K562 (cell line): ENCODE measurements at regions not wholly inside any gene's neighbourhood (a gene's known extent, or its start where the extent isn't known, plus 50 kb on each side); places are given as distances from the start of the nearest gene placed in this dataset.

Experiments
- ATAC-seq: fragments of 200-7000 bp; cut with Tn5 transposase; 3 replicates; pipeline ENCODE4 v1.9.1; 2020; ENCODE audit warnings: moderate library complexity
- BruUV-seq: library from RNA; stranded (reverse); fragments of 400-500 nt; replicated peaks from 2 replicates; lab custom pipeline; 2021; lab: Mats Ljungman, UMichigan
- CTCF ChIA-PET: fragments of 300-600 bp; formaldehyde crosslinking; extraction: SDS; loops from one replicate; lab custom pipeline; 2021; ENCODE audit warnings: low intra/inter-chr PET ratio; lab: Yijun Ruan, JAX
- POLR2A ChIA-PET: fragments of 300-600, 350-650 bp; sonication (Branson Sonifier 250); formaldehyde crosslinking; extraction: SDS; loops from one replicate; lab custom pipeline; 2021; ENCODE audit warnings: antibody characterized with exemption, inconsistent platforms; lab: Yijun Ruan, JAX
- DNase-seq, 4 experiments: peaks; one replicate each; pipeline versions ENCODE4 v3.0.0 to v3.0.0-alpha.2; 2011 to 2018; ENCODE audit warnings: low spot score in 3 of 4, mixed read lengths in 3 of 4; ENCODE audit errors: extremely low read depth in 1 of 4
- FAIRE-seq: peaks from 2 replicates; lab custom pipeline; 2011; peaks lifted over from hg19 to GRCh38; lab: Jason Lieb, UNC
- H2AFZ ChIP-seq: 2 replicates; pipeline ENCODE4 v1.6.0; 2011; ENCODE audit warnings: low read depth, low read length, control low read depth, inconsistent platforms
- H3K27ac ChIP-seq: fragments of 200-600 bp; 3 replicates; pipeline ENCODE4 v1.8.0; 2011; ENCODE audit warnings: low read depth, mild to moderate bottlenecking, control low read depth, inconsistent platforms, low read length, moderate library complexity, mixed read lengths; ENCODE audit errors: extremely low read depth
- H3K27me3 ChIP-seq, 2 experiments: fragments of 300-600 bp in 1 of 2; 2 replicates in 1 of 2; 3 replicates in 1 of 2; pipeline versions ENCODE4 v1.6.0 to v1.8.0; 2011; ENCODE audit warnings: inconsistent platforms in 2 of 2, low read length in 2 of 2, mild to moderate bottlenecking in 1 of 2, mixed read lengths in 1 of 2, moderate library complexity in 1 of 2; ENCODE audit not compliant: control insufficient read depth in 2 of 2, insufficient read depth in 2 of 2
- H3K36me3 ChIP-seq: fragments of 300-600 bp; 3 replicates; pipeline ENCODE4 v1.8.0; 2011; ENCODE audit warnings: mild to moderate bottlenecking, low read length, inconsistent platforms; ENCODE audit not compliant: control insufficient read depth, insufficient read depth
- H3K4me1 ChIP-seq, 2 experiments: fragments of 200-600 bp in 1 of 2; replicated peaks in 1 of 2; 2 replicates in 1 of 2; 3 replicates in 1 of 2; pipeline versions ENCODE4 v1.5.1 to v1.8.0; 2011; ENCODE audit warnings: inconsistent platforms in 2 of 2, low read length in 2 of 2, mild to moderate bottlenecking in 1 of 2, mixed read lengths in 1 of 2, moderate library complexity in 1 of 2; ENCODE audit not compliant: control insufficient read depth in 2 of 2, insufficient read depth in 2 of 2
- H3K4me2 ChIP-seq: 2 replicates; pipeline ENCODE4 v1.6.1; 2011; ENCODE audit warnings: low read length, control low read depth, inconsistent platforms, mixed read lengths; ENCODE audit not compliant: insufficient read depth
- H3K4me3 ChIP-seq: fragments of 200-600 bp; sonication (generic), shearing (Covaris generic); 2 replicates; pipeline ENCODE4 v1.5.1; 2016; ENCODE audit warnings: control low read depth, inconsistent platforms
- H3K79me2 ChIP-seq: fragments of 200-600 bp; 3 replicates; pipeline ENCODE4 v1.8.0; 2011; ENCODE audit warnings: low read length, inconsistent platforms; ENCODE audit not compliant: control insufficient read depth, insufficient read depth
- H3K9ac ChIP-seq, 2 experiments: 2 replicates each; pipeline versions ENCODE4 v1.6.0 to v1.6.1; 2011; ENCODE audit warnings: low read depth in 2 of 2, low read length in 2 of 2, control low read depth in 1 of 2, inconsistent platforms in 1 of 2, mild to moderate bottlenecking in 1 of 2, mixed read lengths in 1 of 2; ENCODE audit not compliant: insufficient read depth in 1 of 2
- H3K9me1 ChIP-seq: one replicate; pipeline ENCODE4 v1.6.0; 2011; ENCODE audit warnings: inconsistent platforms, mild to moderate bottlenecking, low read length, moderate library complexity; ENCODE audit not compliant: control insufficient read depth, insufficient read depth
- H3K9me3 ChIP-seq: replicated peaks from 2 replicates; pipeline ENCODE4 v1.5.1; 2011; ENCODE audit warnings: low read depth, low read length, inconsistent platforms; ENCODE audit not compliant: control insufficient read depth, insufficient read depth
- H4K20me1 ChIP-seq: replicated peaks from 2 replicates; pipeline ENCODE4 v1.6.1; 2011; ENCODE audit warnings: low read length, inconsistent platforms, mixed read lengths; ENCODE audit not compliant: control insufficient read depth, insufficient read depth
- BCL6 ChIP-seq: fragments of 250-450 bp; sonication (Bioruptor Pico); IDR thresholded peaks from 2 replicates; pipeline ENCODE4 v1.4.0; 2020
- BMI1 ChIP-seq: fragments of 150-350 bp; IDR thresholded peaks from 2 replicates; pipeline ENCODE4 v1.6.1; 2014; ENCODE audit warnings: low read length
- CHAMP1 ChIP-seq: fragments of 450-650 bp; IDR thresholded peaks from 2 replicates; pipeline ENCODE4 v1.6.1; 2016; ENCODE audit warnings: mild to moderate bottlenecking
- CHCHD3 ChIP-seq: fragments of 250-450 bp; sonication (Bioruptor Pico); IDR thresholded peaks from 2 replicates; pipeline ENCODE4 v2.1.2; 2022; ENCODE audit warnings: mild to moderate bottlenecking
- ELK1 ChIP-seq: sonication (generic); formaldehyde crosslinking; IDR thresholded peaks from 2 replicates; pipeline ENCODE4 v1.8.1; 2022; ENCODE audit warnings: missing genetic modification reagents
- FOSL1 ChIP-seq: fragments of 200-800 bp; sonication (Bioruptor generic); conservative IDR thresholded peaks from 2 replicates; pipeline ENCODE4 v1.6.1; 2016; ENCODE audit warnings: missing genetic modification characterization, missing compliant biosample characterization
- GTF2B ChIP-seq: IDR thresholded peaks from 2 replicates; pipeline ENCODE4 v1.6.1; 2011; ENCODE audit not compliant: insufficient read length; ENCODE audit errors: extremely low read depth
- HBP1 ChIP-seq: fragments of 450-650 bp; formaldehyde crosslinking; IDR thresholded peaks from 2 replicates; pipeline ENCODE4 v1.4.0; 2022; ENCODE audit warnings: missing genetic modification characterization
- MTA1 ChIP-seq: fragments of 450-650 bp; IDR thresholded peaks from 2 replicates; pipeline ENCODE4 v1.6.1; 2017; ENCODE audit warnings: borderline replicate concordance
- OTX1 ChIP-seq: fragments of 450-650 bp; formaldehyde crosslinking; IDR thresholded peaks from 2 replicates; pipeline ENCODE4 v1.4.0; 2022; ENCODE audit warnings: mild to moderate bottlenecking
- PKNOX1 ChIP-seq: fragments of 450-650 bp; IDR thresholded peaks from 2 replicates; pipeline ENCODE4 v1.6.1; 2016
- RBM22 ChIP-seq: fragments of 200-400 bp; formaldehyde crosslinking; IDR thresholded peaks from 2 replicates; pipeline ENCODE4 v1.6.1; 2018; ENCODE audit warnings: low read length, low read depth; ENCODE audit not compliant: poor library complexity, severe bottlenecking
- RUNX1 ChIP-seq: sonication (generic); IDR thresholded peaks from 2 replicates; pipeline ENCODE4 v1.6.1; 2016; ENCODE audit warnings: antibody characterized with exemption, low read depth
- TCF7L2 ChIP-seq: fragments of 150-350 bp; IDR thresholded peaks from 2 replicates; pipeline ENCODE4 v1.6.1; 2016; ENCODE audit warnings: low read depth, mild to moderate bottlenecking, low read length, moderate library complexity
- U2AF2 ChIP-seq: fragments of 200-400 bp; formaldehyde crosslinking; optimal IDR thresholded peaks from 2 replicates; pipeline ENCODE3; 2017; ENCODE audit warnings: low read depth, mild to moderate bottlenecking, low read length
- ZNF197 ChIP-seq: fragments of 200-800 bp; sonication (Bioruptor generic); IDR thresholded peaks from 2 replicates; pipeline ENCODE4 v1.6.1; 2016; ENCODE audit warnings: low read depth, missing genetic modification characterization, missing compliant biosample characterization
- WGBS: fragments of 100-300 bp; shearing (Covaris generic); methylation state at CpG from one replicate; pipeline ENCODE4 v1.1.6; 2016; ENCODE audit warnings: low coverage, mixed read lengths; ENCODE audit not compliant: insufficient coverage; ENCODE audit errors: missing lambda C conversion rate; 5-methylcytosine and 5-hydroxymethylcytosine counted together
- in situ Hi-C: fragments of 300-500 bp; cut with MboI; formaldehyde crosslinking; loops from 4 replicates; pipeline ENCODE4 v1.15.0; 2018; ENCODE audit warnings: inconsistent platforms, mixed read lengths
- intact Hi-C: fragments of 100-400 bp; cut with micrococcal nuclease; formaldehyde crosslinking; loops from 2 replicates; pipeline ENCODE4 v1.14.2; 2022

GRCh38 chr5:135642934-135643333, 64.1 kb upstream of the CXCL14 start:
- H3K4me3 ChIP-seq = no peak overlapping the region
- H3K9me3 ChIP-seq = no peaks in the 10 kb centered on the region
- BruUV-seq = no TSS peak
- no peaks in the 10 kb centered on the region for H3K36me3 ChIP-seq
- H4K20me1 ChIP-seq = no peaks in the 10 kb centered on the region
- CTCF ChIA-PET = no interaction called here
- intact Hi-C loops = no loop called here
- no peak overlapping the region for H3K4me2 ChIP-seq
- no peaks in the 10 kb centered on the region for H3K79me2 ChIP-seq
- no peak overlapping the region for H2AFZ ChIP-seq
- H3K27me3 ChIP-seq = peaks cover 0 to 28% of the 10 kb centered on the region in 2 experiments; a peak in 4 of 5 replicates
- ATAC-seq = no peak
- H3K4me1 ChIP-seq = no peaks in the 10 kb centered on the region
- POLR2A ChIA-PET = interaction anchor here (0.7 kb wide), 1 partner anchor 265 kb away, joined by 4 read pairs; no protein-coding TSS in a partner anchor
- H3K9ac ChIP-seq = no peak overlapping the region
- no peak for DNase-seq
- TF ChIP-seq BCL6 (CRISPR knock-in tag) = no peak
- no peak for TF ChIP-seq HBP1
- no peak for TF ChIP-seq GTF2B
- TF ChIP-seq TCF7L2 = no peak
- TF ChIP-seq BMI1 = no peak
- TF ChIP-seq U2AF2 = no peak
- no peak for TF ChIP-seq OTX1 (CRISPR knock-in tag)
- no peak for TF ChIP-seq RUNX1
- TF ChIP-seq RBM22 = no peak
- TF ChIP-seq ZNF197 (CRISPR knock-in tag) = no peak
- TF ChIP-seq ELK1 (CRISPR knock-in tag) = no peak
- no peak for TF ChIP-seq CHAMP1
- no peak for TF ChIP-seq CHCHD3 (CRISPR knock-in tag)
- TF ChIP-seq PKNOX1 = no peak
- no peak for TF ChIP-seq MTA1
- TF ChIP-seq FOSL1 (tag) = no peak
- no peaks in the 10 kb centered on the region for H3K9me1 ChIP-seq
- 4% methylated on average over 10 of the region's 10 CpGs for WGBS
- FAIRE-seq = no peak
- H3K27ac ChIP-seq = no peak overlapping the region
- in situ Hi-C loops = no loop called here
